HL-60 (cell line): ENCODE measurements at regions not wholly inside any gene's neighbourhood (a gene's known extent, or its start where the extent isn't known, plus 50 kb on each side); places are given as distances from the start of the nearest gene placed in this dataset.

ENCODE experiments used
- DNase-seq, 2 experiments: peaks; one replicate each; pipeline ENCODE4 v3.0.0-alpha.2; 2010 to 2020; ENCODE audit warnings: low read depth in 1 of 2, low spot score in 1 of 2
- H3K27ac ChIP-seq: fragments of 250-450 bp; sonication (Bioruptor Pico); replicated peaks from 2 replicates; pipeline ENCODE4 v1.5.1; 2020; ENCODE audit warnings: mild to moderate bottlenecking, moderate library complexity
- H3K27me3 ChIP-seq: fragments of 250-450 bp; sonication (Bioruptor Pico); 2 replicates; pipeline ENCODE4 v1.5.1; 2021; ENCODE audit warnings: mild to moderate bottlenecking, moderate library complexity; ENCODE audit not compliant: insufficient read depth, poor library complexity, severe bottlenecking
- H3K4me3 ChIP-seq: replicated peaks from 2 replicates; pipeline ENCODE4 v1.5.1; 2011; ENCODE audit warnings: mild to moderate bottlenecking, control low read depth, low read length; ENCODE audit not compliant: insufficient read depth
- GABPA ChIP-seq: IDR thresholded peaks from 2 replicates; pipeline ENCODE4 v1.6.1; 2012; ENCODE audit warnings: low read depth
- POLR2AphosphoS5 ChIP-seq: IDR thresholded peaks from 2 replicates; pipeline ENCODE4 v1.6.1; 2012; ENCODE audit warnings: low read depth
- SPI1 ChIP-seq: IDR thresholded peaks from 2 replicates; pipeline ENCODE4 v1.6.1; 2012; ENCODE audit warnings: low read depth, mild to moderate bottlenecking, borderline replicate concordance
- TF ChIP-seq, protein P1 (sequence below): IDR thresholded peaks from one replicate; pipeline ENCODE4 v1.5.1; 2011; ENCODE audit warnings: low read length, control low read depth, inconsistent platforms; ENCODE audit not compliant: insufficient read depth
- TF ChIP-seq, protein P2 (sequence below): IDR thresholded peaks from 2 replicates; pipeline ENCODE4 v1.6.1; 2012; ENCODE audit warnings: low read depth; ENCODE audit not compliant: insufficient replicate concordance

DNA sequence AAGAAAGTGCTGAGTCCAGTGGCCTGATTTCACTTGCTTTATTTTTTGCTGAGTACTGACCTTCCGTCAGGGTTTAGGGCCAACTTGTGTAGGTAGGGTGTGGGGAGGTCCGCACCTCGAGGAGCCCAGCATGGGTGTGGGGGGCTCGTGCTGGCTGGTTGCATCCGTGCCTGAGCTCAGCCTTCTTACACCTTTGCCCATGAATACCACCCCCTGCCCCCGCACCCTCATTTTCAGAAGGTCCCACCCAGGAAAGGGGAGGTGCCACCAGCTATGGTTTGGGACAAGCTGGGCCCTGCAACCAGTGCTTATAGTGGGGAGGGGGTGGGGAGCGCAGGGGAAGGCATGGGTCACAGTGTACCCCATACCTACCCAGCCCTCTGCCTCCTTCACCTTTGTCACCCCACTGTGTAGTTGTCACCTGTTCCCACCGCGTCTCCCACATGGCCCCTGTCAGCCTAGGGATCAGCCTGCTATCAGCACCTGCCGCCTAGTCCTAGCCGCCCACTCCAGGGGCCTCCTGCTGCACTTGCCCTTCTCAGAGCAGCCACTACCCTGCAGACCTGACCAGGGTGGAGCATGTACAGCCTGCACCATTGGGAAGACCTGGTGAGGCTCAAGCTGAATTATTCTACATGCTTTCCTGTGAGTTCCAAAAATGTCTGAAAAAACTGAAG lies 146.2 kb upstream of the RET start:
- TF ChIP-seq POLR2AphosphoS5 (no peak), SPI1 (no peak), GABPA (no peak)
- TF ChIP-seq, protein P1, sequence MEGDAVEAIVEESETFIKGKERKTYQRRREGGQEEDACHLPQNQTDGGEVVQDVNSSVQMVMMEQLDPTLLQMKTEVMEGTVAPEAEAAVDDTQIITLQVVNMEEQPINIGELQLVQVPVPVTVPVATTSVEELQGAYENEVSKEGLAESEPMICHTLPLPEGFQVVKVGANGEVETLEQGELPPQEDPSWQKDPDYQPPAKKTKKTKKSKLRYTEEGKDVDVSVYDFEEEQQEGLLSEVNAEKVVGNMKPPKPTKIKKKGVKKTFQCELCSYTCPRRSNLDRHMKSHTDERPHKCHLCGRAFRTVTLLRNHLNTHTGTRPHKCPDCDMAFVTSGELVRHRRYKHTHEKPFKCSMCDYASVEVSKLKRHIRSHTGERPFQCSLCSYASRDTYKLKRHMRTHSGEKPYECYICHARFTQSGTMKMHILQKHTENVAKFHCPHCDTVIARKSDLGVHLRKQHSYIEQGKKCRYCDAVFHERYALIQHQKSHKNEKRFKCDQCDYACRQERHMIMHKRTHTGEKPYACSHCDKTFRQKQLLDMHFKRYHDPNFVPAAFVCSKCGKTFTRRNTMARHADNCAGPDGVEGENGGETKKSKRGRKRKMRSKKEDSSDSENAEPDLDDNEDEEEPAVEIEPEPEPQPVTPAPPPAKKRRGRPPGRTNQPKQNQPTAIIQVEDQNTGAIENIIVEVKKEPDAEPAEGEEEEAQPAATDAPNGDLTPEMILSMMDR: no peak
- TF ChIP-seq, protein P2, sequence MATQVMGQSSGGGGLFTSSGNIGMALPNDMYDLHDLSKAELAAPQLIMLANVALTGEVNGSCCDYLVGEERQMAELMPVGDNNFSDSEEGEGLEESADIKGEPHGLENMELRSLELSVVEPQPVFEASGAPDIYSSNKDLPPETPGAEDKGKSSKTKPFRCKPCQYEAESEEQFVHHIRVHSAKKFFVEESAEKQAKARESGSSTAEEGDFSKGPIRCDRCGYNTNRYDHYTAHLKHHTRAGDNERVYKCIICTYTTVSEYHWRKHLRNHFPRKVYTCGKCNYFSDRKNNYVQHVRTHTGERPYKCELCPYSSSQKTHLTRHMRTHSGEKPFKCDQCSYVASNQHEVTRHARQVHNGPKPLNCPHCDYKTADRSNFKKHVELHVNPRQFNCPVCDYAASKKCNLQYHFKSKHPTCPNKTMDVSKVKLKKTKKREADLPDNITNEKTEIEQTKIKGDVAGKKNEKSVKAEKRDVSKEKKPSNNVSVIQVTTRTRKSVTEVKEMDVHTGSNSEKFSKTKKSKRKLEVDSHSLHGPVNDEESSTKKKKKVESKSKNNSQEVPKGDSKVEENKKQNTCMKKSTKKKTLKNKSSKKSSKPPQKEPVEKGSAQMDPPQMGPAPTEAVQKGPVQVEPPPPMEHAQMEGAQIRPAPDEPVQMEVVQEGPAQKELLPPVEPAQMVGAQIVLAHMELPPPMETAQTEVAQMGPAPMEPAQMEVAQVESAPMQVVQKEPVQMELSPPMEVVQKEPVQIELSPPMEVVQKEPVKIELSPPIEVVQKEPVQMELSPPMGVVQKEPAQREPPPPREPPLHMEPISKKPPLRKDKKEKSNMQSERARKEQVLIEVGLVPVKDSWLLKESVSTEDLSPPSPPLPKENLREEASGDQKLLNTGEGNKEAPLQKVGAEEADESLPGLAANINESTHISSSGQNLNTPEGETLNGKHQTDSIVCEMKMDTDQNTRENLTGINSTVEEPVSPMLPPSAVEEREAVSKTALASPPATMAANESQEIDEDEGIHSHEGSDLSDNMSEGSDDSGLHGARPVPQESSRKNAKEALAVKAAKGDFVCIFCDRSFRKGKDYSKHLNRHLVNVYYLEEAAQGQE: no peak
- Histone ChIP-seq H3K27me3 (no peaks in the 10 kb centered on the region), H3K27ac (no peak overlapping the region), H3K4me3 (no peak overlapping the region)
- no peak for DNase-seq

DNA sequence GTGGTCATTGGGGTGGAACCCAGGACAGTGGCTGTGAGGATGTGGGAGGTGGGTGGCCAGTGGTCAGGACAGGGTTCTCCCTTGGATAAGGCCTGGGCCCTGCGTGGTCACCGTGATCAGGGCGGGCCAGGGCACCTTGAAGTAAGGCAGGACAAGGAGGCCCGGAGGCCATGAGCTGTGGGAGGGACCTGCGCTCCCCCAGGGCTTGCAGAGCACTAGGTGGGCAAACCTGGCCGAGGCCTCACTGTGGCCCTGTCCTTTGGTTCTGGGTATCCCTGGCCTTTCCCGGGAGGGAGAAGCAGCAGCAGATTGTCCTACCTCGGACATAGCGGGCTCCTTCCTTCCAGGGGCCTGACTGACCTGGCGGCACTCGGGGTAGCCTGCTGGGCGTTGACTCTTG lies 144.8 kb upstream of the RET start:
- TF ChIP-seq, protein P1: no peak
- TF ChIP-seq GABPA: no peak
- TF ChIP-seq, protein P2: no peak
- no peak for TF ChIP-seq SPI1
- no peak for TF ChIP-seq POLR2AphosphoS5
- no peak for DNase-seq
- no peaks in the 10 kb centered on the region for H3K27me3 ChIP-seq
- no peak overlapping the region for H3K4me3 ChIP-seq
- no peak overlapping the region for H3K27ac ChIP-seq

DNA sequence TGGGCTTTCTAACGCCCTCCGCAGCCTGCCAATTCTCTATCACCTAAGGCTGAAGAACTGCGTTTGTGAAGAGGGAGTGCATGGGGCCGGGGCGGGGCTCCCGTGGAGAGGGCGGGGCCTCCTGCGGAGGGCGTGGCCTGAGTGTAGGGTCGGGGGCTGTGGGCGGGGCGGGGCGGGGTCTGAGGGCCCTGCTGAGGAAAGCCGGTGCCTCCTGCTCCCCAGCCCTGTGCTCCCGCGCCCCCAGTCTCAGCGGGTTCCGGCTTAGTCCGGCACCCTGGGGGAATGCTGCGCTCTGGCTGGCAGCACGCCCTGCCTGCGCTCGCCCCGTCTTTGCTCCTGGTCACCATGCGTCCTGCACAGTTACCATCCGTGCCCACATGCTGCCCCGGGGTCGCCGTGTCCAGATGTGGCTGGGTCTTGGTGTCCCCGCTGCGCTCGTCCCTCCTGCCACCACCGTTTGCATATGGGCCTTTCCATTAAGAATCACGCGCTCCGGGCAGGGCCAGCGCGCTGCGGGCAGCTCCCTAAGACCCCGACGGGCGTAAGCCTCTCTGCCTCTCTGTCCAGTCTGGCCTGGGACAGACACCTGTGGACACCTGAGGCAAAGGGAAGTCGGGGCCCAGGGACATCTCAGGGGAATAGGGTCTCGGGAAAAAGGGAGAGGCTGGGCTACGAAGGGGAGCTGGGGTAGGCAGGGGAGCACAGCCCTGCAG lies 144.0 kb upstream of the RET start:
- TF ChIP-seq SPI1: no peak
- no peak for TF ChIP-seq GABPA
- no peak for TF ChIP-seq POLR2AphosphoS5
- TF ChIP-seq, protein P2: no peak
- TF ChIP-seq, protein P1: no peak
- no peak for DNase-seq
- Histone ChIP-seq H3K4me3 (no peak overlapping the region), H3K27ac (no peak overlapping the region), H3K27me3 (no peaks in the 10 kb centered on the region)
